ENCODE measurements at regions not wholly inside any gene's neighbourhood (a gene's known extent, or its start where the extent isn't known, plus 50 kb on each side); places are given as distances from the start of the nearest gene placed in this dataset.
"Not testable (repeated sequence)": the region's sequence is repeated elsewhere in the genome, so short reads cannot be mapped to it uniquely, and the experiment has no call there.

DNA sequence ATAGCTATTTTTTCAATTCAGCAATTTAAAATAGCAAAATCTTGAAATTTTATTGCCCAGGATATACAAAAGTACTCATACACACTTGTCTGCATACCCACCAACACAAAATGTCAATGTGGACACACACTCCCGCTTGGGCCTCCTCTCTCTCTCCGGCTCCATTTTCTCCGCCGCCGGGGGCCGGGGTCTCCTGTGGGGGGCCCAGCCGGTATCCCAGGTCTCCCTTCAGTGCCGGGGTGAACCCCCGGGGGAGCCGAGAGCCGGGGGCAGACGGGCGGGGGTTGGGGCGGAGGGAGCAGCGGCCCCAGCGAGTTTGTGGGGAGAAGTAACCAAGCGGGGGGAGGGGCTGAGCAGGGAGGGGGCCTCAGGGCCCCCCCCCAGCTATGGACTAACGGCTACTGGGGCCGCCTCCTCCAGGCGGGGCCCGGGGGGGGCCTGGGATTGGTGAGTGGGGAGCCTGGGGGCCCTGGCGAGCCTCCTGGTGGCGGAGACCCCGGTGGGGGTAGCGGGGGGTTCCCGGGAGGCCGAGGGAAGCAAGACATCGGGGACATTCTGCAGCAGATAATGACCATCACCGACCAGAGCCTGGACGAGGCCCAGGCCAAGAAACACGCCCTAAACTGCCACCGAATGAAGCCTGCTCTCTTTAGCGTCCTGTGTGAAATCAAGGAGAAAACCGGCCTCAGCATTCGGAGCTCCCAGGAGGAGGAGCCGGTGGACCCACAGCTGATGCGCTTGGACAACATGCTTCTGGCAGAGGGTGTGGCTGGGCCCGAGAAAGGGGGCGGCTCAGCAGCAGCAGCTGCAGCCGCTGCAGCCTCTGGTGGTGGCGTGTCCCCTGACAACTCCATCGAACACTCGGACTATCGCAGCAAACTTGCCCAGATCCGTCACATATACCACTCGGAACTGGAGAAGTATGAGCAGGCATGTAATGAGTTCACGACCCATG lies 56.6 kb downstream of the CHST2 start:
- 95% methylated on average over 47 of the region's 47 CpGs for WGBS
- not testable (repeated sequence) for H3K27ac ChIP-seq (ENCODE audit: low read depth); H3K4me1 ChIP-seq (ENCODE audit: insufficient read depth); H3K4me3 ChIP-seq (ENCODE audit: low read depth, low read length); H3K36me3 ChIP-seq (ENCODE audit: insufficient read depth); DNase-seq (ENCODE audit: extremely low spot score)

DNA sequence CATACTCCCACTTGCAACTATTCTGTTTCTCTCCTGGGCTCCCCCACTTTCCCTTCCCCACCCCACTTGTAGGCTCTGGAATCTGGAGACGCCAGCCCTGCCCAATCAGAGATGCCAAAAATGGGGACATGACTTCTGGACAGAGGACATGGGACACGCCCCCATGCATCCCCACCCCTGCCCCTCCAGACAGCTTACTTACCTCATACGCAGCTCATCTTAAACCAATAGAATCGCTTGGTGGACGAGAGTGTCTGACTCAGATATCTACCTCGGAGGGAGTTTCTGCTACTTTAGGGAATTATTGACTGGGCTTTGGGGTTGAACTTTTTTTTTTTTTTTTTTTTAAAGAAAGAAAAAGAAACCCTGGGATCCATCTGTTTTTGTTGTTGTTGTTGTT lies 58.4 kb downstream of the CHST2 start:
- not testable (repeated sequence) for H3K4me3 ChIP-seq (ENCODE audit: low read depth, low read length); H3K27ac ChIP-seq (ENCODE audit: low read depth); DNase-seq (ENCODE audit: extremely low spot score); H3K36me3 ChIP-seq (ENCODE audit: insufficient read depth); H3K4me1 ChIP-seq (ENCODE audit: insufficient read depth)
- WGBS = 91% methylated on average over 6 of the region's 6 CpGs

DNA sequence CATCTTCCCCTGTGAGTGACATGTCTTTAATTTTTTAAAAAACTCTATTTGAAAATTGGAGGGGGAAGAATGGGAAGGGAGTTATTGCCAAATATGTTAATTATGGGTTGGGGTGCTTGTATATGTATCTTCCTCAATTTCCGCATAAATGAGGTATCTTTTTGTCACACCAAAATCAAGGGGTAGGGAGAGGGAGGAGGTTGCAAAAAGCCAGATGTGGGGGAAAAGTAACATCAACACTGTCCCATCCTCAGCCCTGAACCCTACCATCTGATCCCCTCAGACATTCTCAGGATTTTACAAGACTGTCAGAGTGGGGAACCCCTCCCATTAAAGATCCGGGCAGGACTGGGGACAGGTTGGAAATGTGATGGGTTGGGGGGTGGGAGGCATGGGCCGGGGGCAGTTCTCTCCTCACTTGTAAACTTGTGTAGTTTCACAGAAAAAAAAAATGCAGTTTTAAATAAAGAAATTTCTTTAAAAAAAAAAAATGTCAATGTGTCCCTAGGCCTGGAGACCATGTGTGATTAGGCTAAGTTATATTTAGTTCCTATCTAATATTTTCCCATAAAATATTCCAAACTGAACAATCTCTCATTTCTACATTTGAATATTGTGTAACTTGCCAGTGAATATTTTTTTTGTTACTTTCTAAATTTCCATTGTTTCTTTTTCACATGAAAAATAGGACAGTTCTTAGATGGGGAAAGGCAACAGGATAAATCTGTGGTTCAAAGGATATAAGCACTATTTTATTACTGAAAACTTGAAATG lies 59.4 kb downstream of the CHST2 start:
- WGBS = 78% methylated on average over 3 of the region's 3 CpGs

DNA sequence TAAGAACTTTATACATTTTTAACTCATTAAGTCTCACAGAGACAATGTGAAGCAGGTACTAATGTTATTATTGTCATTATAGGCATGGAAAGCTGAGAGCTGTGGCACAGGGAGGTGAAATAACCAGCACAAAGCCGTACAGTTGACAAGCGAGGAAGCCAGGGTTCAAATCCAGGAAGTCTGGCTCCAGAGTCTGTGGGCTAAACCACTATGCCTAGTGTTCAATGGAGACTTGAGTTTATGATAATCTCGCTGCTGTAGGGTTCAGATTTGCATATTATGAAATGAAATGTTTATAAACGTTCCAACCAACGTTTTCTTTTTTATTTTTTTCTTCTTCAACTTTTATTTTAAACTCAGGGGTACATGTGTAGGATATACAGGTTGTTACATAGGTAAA lies 60.0 kb downstream of the CHST2 start:
- no peaks in the 10 kb centered on the region for H3K4me1 ChIP-seq (ENCODE audit: insufficient read depth)

More for the DNA sequence above, 59.4 kb downstream of the CHST2 start:
- DNase-seq (ENCODE audit: extremely low spot score); H3K4me3 ChIP-seq (ENCODE audit: low read depth, low read length); H3K27ac ChIP-seq (ENCODE audit: low read depth); H3K36me3 ChIP-seq (ENCODE audit: insufficient read depth); H3K4me1 ChIP-seq (ENCODE audit: insufficient read depth): not testable (repeated sequence)

DNA sequence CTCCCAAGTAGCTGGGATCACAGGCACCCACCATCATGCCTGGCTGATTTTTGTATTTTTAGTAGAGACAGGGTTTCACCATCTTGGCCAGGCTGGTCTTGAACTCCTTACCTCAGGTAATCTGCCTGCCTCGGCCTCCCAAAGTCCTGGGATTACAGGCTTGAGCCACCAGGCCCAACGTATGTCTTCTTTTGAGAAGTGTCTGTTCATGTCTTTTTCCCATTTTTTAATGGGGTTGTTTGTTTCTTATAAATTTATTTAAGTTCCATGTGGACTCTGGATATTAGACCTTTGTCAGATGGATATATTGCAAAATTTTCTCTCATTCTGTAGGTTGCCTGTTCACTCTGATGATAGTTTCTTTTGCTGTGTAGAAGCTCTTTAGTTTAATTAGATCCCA lies 61.3 kb downstream of the CHST2 start:
- H3K4me1 ChIP-seq (ENCODE audit: insufficient read depth); DNase-seq (ENCODE audit: extremely low spot score): not testable (repeated sequence)
- WGBS = 92% methylated on average over 2 of the region's 2 CpGs

More for the DNA sequence above, 60.0 kb downstream of the CHST2 start:
- no peaks in the 10 kb centered on the region for H3K36me3 ChIP-seq (ENCODE audit: insufficient read depth)
- no peak overlapping the region for H3K4me3 ChIP-seq (ENCODE audit: low read depth, low read length)
- no peak overlapping the region for H3K27ac ChIP-seq (ENCODE audit: low read depth)
- no peak for DNase-seq (ENCODE audit: extremely low spot score)
- 75% methylated on average over 5 of the region's 5 CpGs for WGBS

DNA sequence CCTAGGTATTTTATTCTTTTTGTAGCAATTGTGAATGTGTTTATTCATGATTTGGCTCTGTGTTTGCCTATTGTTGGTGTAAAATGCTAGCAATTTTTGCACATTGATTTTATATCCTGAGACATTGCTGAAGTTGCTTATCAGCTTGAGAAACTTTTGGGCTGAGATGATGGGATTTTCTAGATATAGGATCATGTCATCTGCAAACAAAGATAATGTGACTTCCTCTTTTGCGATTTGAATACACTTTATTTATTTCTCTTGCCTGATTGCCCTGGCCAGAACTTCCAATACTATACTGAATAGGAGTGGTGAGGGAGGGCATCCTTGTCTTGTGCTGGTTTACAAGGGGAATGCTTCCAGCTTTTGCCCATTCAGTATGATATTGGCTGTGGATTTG lies 62.4 kb downstream of the CHST2 start:
- H3K4me3 ChIP-seq (ENCODE audit: low read depth, low read length); H3K27ac ChIP-seq (ENCODE audit: low read depth); H3K4me1 ChIP-seq (ENCODE audit: insufficient read depth); H3K36me3 ChIP-seq (ENCODE audit: insufficient read depth); DNase-seq (ENCODE audit: extremely low spot score): not testable (repeated sequence)
- 22% methylated on average over 1 of the region's 1 CpG for WGBS

More for the DNA sequence above, 61.3 kb downstream of the CHST2 start:
- H3K4me3 ChIP-seq (ENCODE audit: low read depth, low read length); H3K36me3 ChIP-seq (ENCODE audit: insufficient read depth); H3K27ac ChIP-seq (ENCODE audit: low read depth): not testable (repeated sequence)

DNA sequence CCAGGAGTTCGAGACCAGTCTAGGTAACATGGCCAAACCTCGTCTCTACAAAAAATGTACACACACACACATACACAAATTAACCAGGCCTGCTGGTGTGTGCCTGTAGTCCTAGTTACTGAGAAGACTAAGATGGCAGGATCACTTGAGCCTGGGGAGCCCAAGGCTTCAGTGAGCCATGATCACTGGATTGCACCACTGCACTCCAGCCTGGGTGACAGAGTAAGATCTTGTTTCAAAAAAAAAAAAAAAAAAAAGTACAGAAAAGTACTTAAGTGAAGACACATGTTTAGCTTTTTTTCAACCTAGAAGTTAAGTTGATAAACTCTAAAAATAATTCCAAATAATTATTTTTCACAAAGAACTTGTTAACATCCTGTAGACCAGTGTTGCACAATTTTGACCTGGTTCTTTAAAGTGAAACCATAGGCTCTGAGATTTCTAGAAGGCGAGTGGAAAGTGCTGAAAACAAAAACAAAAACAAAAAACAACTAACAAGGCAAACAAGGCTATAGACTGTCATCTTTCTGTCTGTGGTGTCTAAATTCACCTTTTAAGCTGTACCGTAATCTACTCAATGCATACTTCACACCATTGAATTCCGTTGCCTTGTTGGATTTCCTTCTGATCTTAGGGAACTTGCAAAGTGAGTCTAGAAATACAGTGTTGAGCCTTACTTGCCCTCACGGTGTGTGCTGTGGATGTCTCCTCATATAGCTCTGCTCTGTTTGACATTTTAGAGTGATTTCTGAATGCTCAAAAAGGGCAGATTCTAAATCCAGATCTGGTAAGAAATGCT lies 63.5 kb downstream of the CHST2 start:
- H3K4me3 ChIP-seq (ENCODE audit: low read depth, low read length) = no peak overlapping the region
- no peaks in the 10 kb centered on the region for H3K36me3 ChIP-seq (ENCODE audit: insufficient read depth)
- 90% methylated on average over 6 of the region's 6 CpGs for WGBS
- H3K27ac ChIP-seq (ENCODE audit: low read depth) = no peak overlapping the region
- DNase-seq (ENCODE audit: extremely low spot score) = no peak
- H3K4me1 ChIP-seq (ENCODE audit: insufficient read depth) = no peaks in the 10 kb centered on the region

DNA sequence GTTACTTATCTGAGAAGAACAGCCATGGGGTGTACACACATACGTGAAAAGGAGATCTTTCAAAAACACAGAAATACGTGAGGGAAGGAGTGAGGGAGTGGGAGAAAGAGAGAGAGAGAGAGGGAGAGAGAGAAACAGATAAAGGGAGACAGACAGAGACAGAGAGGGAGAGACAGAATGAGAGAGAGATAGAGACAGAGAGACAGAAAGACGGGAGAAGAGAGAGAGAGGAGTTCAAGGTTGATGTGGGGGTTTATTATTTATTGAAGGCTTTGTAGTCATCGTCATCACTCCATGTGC lies 64.0 kb downstream of the CHST2 start:
- WGBS = 91% methylated on average over 4 of the region's 4 CpGs

DNA sequence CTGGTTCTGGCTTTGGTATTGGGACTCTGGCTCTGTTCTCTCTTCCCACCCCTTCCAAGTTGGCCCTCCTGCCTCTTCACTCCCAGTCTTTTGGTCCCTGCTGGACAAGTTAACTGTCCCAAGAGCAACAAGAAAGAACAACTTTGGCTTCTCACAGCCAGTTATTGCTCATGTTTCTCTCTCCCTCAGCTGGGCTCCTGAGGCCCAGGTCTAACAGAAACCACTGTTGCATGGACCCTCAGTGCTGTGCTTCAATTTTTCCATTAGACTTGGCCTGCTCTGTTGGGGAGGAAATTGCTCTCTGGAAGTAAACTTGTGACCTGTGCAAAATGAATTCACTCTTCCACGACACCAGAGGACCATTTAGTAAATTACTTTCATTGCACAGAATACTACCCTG lies 64.5 kb downstream of the CHST2 start:
- DNase-seq (ENCODE audit: extremely low spot score) = no peak
- WGBS = 83% methylated on average over 1 of the region's 1 CpG
- Histone ChIP-seq H3K4me1 (ENCODE audit: insufficient read depth) (no peaks in the 10 kb centered on the region), H3K27ac (ENCODE audit: low read depth) (no peak overlapping the region), H3K36me3 (ENCODE audit: insufficient read depth) (no peaks in the 10 kb centered on the region), H3K4me3 (ENCODE audit: low read depth, low read length) (no peak overlapping the region)

More for the DNA sequence above, 64.0 kb downstream of the CHST2 start:
- Histone ChIP-seq H3K36me3 (ENCODE audit: insufficient read depth) (no peaks in the 10 kb centered on the region), H3K4me3 (ENCODE audit: low read depth, low read length) (no peak overlapping the region), H3K27ac (ENCODE audit: low read depth) (no peak overlapping the region), H3K4me1 (ENCODE audit: insufficient read depth) (no peaks in the 10 kb centered on the region)
- DNase-seq (ENCODE audit: extremely low spot score) = no peak

DNA sequence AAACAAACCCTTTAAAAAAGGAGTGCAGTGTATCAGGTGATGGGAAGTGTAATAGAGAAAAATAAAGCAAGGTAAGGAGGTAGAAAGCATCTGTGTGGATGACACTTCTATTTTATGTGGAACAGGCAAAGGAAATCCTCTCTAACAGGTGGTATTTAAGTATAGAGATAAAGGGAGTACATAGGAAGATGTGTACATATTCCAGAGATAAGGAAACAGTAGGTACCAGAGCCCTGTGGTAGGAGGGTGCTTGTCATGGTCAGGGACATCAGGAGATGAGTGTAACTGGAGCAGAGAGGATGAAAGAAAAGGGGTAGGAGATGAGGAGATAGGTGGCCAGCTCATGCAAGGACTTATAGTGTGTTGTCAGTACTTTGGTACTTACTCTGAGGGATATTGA lies 65.8 kb downstream of the CHST2 start:
- no peak for DNase-seq (ENCODE audit: extremely low spot score)
- no peak overlapping the region for H3K4me3 ChIP-seq (ENCODE audit: low read depth, low read length)
- H3K27ac ChIP-seq (ENCODE audit: low read depth) = no peak overlapping the region
- no peaks in the 10 kb centered on the region for H3K36me3 ChIP-seq (ENCODE audit: insufficient read depth)
- H3K4me1 ChIP-seq (ENCODE audit: insufficient read depth) = no peaks in the 10 kb centered on the region

DNA sequence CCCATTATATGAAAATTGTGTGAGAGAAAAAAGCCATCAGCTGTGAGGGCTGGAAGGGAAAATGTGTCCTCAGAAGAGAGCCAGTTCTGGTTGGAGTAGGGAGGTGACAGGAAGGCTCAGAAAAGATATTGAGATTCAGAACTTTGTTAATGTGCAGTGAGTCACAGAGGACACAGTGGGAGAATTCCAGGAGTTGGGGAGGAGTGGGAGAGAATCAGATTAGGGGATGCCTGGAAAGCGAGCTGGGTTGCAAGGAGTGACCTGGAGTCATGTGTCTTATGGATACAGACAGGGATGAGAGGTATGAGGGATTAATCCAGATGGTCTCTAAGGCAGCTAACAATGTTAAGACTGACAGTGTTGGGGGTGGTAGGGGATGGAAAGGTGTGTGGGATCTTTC lies 67.5 kb downstream of the CHST2 start:
- Histone ChIP-seq H3K36me3 (ENCODE audit: insufficient read depth) (no peaks in the 10 kb centered on the region), H3K27ac (ENCODE audit: low read depth) (no peak overlapping the region), H3K4me3 (ENCODE audit: low read depth, low read length) (no peak overlapping the region), H3K4me1 (ENCODE audit: insufficient read depth) (no peaks in the 10 kb centered on the region)
- 88% methylated on average over 1 of the region's 1 CpG for WGBS
- DNase-seq (ENCODE audit: extremely low spot score) = no peak

DNA sequence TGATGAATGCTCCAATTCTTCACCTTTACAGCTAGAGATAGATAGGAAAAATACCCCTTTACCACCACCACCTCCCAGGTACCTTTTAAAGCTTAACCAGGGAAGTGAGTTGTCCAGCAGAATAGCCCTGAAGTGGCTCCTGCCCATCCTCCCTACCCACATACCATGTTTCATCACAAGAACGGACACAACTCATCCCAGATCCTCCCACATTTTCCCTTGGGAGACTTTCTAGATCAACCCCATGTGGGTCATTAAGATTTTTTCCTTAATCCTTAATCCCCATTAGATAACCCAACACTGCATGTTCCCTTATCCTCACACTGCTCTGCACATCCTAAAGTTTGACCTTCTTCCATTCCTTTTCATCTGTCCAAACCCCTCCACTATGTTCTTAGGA lies 69.3 kb downstream of the CHST2 start:
- no peak overlapping the region for H3K27ac ChIP-seq (ENCODE audit: low read depth)
- WGBS = 90% methylated on average over 1 of the region's 1 CpG
- DNase-seq (ENCODE audit: extremely low spot score) = no peak
- H3K36me3 ChIP-seq (ENCODE audit: insufficient read depth) = no peaks in the 10 kb centered on the region
- no peak overlapping the region for H3K4me3 ChIP-seq (ENCODE audit: low read depth, low read length)
- H3K4me1 ChIP-seq (ENCODE audit: insufficient read depth) = no peaks in the 10 kb centered on the region

DNA sequence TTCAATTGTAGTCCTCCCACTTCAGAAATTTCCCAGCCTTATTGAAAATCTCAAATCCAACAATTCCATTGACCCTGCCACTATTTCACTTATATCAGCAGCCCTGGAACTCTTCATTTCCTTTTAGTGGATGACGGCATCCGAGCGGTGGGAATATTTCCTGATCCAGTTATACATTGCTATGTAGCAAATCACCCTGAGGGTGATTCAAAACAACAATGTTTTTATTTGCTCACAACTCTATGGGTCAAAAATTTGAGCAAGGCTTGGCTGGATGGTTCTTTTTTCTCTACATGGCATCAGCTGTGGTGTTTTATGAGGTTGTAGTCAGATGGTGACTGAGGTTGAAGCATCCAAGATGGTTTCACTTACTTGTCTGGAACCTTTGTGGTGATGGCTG lies 70.5 kb downstream of the CHST2 start:
- DNase-seq (ENCODE audit: extremely low spot score) = no peak
- WGBS = 95% methylated on average over 3 of the region's 3 CpGs
- Histone ChIP-seq H3K36me3 (ENCODE audit: insufficient read depth) (no peaks in the 10 kb centered on the region), H3K4me3 (ENCODE audit: low read depth, low read length) (no peak overlapping the region), H3K27ac (ENCODE audit: low read depth) (no peak overlapping the region), H3K4me1 (ENCODE audit: insufficient read depth) (no peaks in the 10 kb centered on the region)

Data from urinary bladder (tissue), 3 donors.